ENCODE measurements at regions not wholly inside any gene's neighbourhood (a gene's known extent, or its start where the extent isn't known, plus 50 kb on each side); places are given as distances from the start of the nearest gene placed in this dataset.
A peak's percentile ranks its signal among the peaks of the same experiment; 100 is the strongest.

DNA sequence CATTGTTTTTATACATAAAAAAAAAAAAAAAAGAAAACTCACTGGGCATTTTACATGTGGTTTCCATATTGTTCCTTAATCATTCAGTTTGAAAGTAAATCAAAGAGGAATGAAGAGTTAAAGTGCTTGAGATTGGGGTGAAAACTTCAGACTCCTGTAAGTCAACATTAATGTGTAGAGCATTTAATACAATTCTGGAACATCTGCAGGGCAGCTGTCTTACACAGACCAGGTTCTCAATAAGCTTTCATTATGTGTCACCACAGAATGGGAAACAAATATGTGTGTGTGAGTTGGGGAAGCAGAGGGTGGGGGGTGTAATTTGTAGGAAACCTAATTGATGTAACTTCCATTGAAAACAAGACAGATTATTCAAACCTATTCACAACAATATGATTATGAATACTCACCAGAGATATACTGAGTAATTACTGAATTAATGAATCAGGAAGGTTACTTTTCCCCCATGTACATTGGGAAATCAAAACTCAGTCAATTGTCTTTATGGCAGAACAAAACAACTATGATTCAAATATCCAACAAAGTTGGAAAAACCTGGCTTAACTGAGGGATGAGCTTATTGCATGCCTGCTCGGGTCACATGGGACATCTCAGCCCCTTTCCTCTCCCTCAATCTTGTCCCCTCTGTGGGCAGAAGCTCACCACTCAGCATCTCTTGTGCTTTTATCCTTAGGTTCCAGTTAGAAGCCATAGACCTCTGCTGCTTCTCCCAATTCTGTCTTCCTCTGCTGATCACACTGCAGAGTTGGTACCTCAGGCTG lies 281.2 kb upstream of the THBS1 start:
- no peaks in the 10 kb centered on the region for H3K36me3 ChIP-seq
- intact Hi-C loops (cut with DNase I; ENCODE audit: low total_unique reads): no loop called here
- peaks cover 0 to 10% (median 0%) of the 10 kb centered on the region in 7 donors for H3K27me3 ChIP-seq (replicated peaks in 1 of 7)
- H3K27ac ChIP-seq: no peak overlapping the region
- TF ChIP-seq POLR2A (IDR thresholded peaks at IDR 0.05) (no peak), POLR2AphosphoS5 (IDR thresholded peaks at IDR 0.05) (no peak)
- TF ChIP-seq, protein P1, sequence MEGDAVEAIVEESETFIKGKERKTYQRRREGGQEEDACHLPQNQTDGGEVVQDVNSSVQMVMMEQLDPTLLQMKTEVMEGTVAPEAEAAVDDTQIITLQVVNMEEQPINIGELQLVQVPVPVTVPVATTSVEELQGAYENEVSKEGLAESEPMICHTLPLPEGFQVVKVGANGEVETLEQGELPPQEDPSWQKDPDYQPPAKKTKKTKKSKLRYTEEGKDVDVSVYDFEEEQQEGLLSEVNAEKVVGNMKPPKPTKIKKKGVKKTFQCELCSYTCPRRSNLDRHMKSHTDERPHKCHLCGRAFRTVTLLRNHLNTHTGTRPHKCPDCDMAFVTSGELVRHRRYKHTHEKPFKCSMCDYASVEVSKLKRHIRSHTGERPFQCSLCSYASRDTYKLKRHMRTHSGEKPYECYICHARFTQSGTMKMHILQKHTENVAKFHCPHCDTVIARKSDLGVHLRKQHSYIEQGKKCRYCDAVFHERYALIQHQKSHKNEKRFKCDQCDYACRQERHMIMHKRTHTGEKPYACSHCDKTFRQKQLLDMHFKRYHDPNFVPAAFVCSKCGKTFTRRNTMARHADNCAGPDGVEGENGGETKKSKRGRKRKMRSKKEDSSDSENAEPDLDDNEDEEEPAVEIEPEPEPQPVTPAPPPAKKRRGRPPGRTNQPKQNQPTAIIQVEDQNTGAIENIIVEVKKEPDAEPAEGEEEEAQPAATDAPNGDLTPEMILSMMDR (IDR thresholded peaks at IDR 0.05 in 8 of 11, conservative IDR thresholded peaks at IDR 0.05 in 3 of 11): no peak
- no peak overlapping the region for H3K4me3 ChIP-seq
- H3K4me1 ChIP-seq: peaks cover 0 to 5% (median 0%) of the 10 kb centered on the region in 6 donors
- 61 to 96% (median 88%) methylated on average over 1 of the region's 1 CpG for WGBS, 5 donors
- no peaks in the 10 kb centered on the region for H3K9me3 ChIP-seq
- DNase-seq: no peak

DNA sequence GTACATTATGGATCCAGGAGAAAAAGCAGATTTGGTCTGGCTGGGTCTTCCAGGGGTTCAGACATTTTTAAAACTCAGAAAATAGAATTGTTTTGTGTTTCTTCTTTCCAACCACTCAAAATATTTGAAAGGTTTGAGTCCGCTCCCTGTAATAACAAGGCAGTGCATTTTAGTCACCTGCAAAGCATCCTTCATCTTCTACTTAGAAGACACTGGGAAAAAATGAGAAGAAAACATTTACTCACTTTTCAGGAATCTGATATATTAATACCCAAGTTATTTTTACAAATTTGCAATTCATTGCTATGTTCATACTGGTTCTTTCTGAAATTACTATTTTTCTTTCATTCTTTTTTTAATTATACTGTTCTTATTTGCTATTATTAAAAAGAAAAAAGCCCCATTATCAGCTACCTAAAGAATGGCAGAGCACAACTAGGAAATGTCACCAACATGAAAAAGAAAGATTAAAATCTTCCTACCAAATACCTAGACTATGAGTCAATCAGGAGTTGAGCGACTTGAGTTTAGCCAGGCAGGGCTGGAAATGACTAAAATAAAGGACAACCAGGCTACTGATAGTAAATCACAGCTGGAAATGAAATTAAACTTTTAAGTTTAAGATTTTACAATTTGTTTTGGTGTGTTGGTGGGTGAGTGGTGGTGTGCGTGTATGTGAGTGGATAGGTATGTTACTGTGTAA lies 280.3 kb upstream of the THBS1 start:
- TF ChIP-seq, protein P1 (IDR thresholded peaks at IDR 0.05 in 8 of 11, conservative IDR thresholded peaks at IDR 0.05 in 3 of 11): no peak
- no peak for TF ChIP-seq POLR2A (IDR thresholded peaks at IDR 0.05)
- no peak for TF ChIP-seq POLR2AphosphoS5 (IDR thresholded peaks at IDR 0.05)
- H3K36me3 ChIP-seq: no peaks in the 10 kb centered on the region
- no peak overlapping the region for H3K4me3 ChIP-seq
- DNase-seq: no peak
- no peaks in the 10 kb centered on the region for H3K9me3 ChIP-seq
- 86 to 91% (median 89%) methylated on average over 3 of the region's 3 CpGs for WGBS, 5 donors
- H3K4me1 ChIP-seq: peaks cover 0 to 5% (median 0%) of the 10 kb centered on the region in 6 donors
- H3K27me3 ChIP-seq (replicated peaks in 1 of 7): peaks cover 0 to 10% (median 0%) of the 10 kb centered on the region in 7 donors
- no peak overlapping the region for H3K27ac ChIP-seq
- intact Hi-C loops (cut with DNase I; ENCODE audit: low total_unique reads): no loop called here

- Histone ChIP-seq H3K4me3 (no peak overlapping the region), H3K4me1 (peaks cover 0 to 5% (median 0%) of the 10 kb centered on the region in 6 donors), H3K36me3 (no peaks in the 10 kb centered on the region), H3K9me3 (no peaks in the 10 kb centered on the region), H3K27me3 (replicated peaks in 1 of 7) (peaks cover 0 to 10% (median 0%) of the 10 kb centered on the region in 7 donors), H3K27ac (peak overlapping the region in 6 of 8 donors; percentile 6 to 58 (median 36))
- no peak for TF ChIP-seq POLR2A (IDR thresholded peaks at IDR 0.05)
- DNase-seq: no peak
- 77 to 88% (median 81%) methylated on average over 2 of the region's 2 CpGs for WGBS, 5 donors
- intact Hi-C loops (cut with DNase I; ENCODE audit: low total_unique reads): no loop called here
Observed at GRCh38 chr15:39301589-39301999, 279.3 kb upstream of the THBS1 start.

- no peak overlapping the region for H3K4me3 ChIP-seq
- WGBS, 5 donors: 74 to 94% (median 90%) methylated on average over 2 of the region's 2 CpGs
- H3K9me3 ChIP-seq: peaks cover 0 to 5% (median 0%) of the 10 kb centered on the region in 8 donors
- DNase-seq: no peak
- peaks cover 0 to 5% (median 0%) of the 10 kb centered on the region in 6 donors for H3K4me1 ChIP-seq
- H3K27ac ChIP-seq: no peak overlapping the region
- TF ChIP-seq POLR2A (IDR thresholded peaks at IDR 0.05) (no peak), POLR2AphosphoS5 (IDR thresholded peaks at IDR 0.05) (no peak)
- TF ChIP-seq, protein P1 (IDR thresholded peaks at IDR 0.05 in 8 of 11, conservative IDR thresholded peaks at IDR 0.05 in 3 of 11): no peak
- no peaks in the 10 kb centered on the region for H3K36me3 ChIP-seq
- intact Hi-C loops (cut with DNase I; ENCODE audit: low total_unique reads): no loop called here
- H3K27me3 ChIP-seq (replicated peaks in 1 of 7): peaks cover 0 to 10% (median 0%) of the 10 kb centered on the region in 7 donors
Observed at GRCh38 chr15:39302936-39303335, 277.9 kb upstream of the THBS1 start.

All from spleen (tissue), 11 donors.